Astrocyte (in vitro differentiated cells and primary cell): ENCODE measurements at regions not wholly inside any gene's neighbourhood (a gene's known extent, or its start where the extent isn't known, plus 50 kb on each side); places are given as distances from the start of the nearest gene placed in this dataset.

Experiments
- EZH2 ChIP-seq: IDR thresholded peaks from 2 replicates; pipeline ENCODE4 v1.6.1; 2012; ENCODE audit warnings: mild to moderate bottlenecking, low read length, inconsistent platforms; ENCODE audit not compliant: insufficient read depth
- TF ChIP-seq, protein P1 (sequence below): IDR thresholded peaks from 2 replicates; pipeline ENCODE4 v1.5.1; 2011; ENCODE audit warnings: low read depth, mild to moderate bottlenecking, inconsistent platforms, low read length, moderate library complexity; ENCODE audit not compliant: insufficient read depth

DNA sequence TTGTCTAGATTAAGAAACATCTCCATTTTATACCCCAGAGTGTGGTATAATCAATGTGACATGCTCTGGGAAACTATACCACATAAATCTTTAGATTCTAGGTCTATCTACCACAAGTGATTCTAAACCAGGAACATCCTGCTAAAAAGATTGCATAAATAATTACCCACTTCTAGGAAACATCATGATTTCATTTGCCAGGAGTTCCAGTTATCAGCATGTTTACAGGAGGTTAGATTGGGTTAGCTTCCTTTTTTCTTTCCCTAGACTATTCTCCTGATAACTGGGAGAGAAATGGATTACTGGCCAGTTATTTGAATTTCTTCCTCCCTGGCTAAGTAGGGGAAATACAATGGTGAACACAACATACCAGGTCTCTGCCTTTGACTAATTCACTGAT is 230.3 kb upstream of the BOD1L1 start:
- TF ChIP-seq, protein P1, sequence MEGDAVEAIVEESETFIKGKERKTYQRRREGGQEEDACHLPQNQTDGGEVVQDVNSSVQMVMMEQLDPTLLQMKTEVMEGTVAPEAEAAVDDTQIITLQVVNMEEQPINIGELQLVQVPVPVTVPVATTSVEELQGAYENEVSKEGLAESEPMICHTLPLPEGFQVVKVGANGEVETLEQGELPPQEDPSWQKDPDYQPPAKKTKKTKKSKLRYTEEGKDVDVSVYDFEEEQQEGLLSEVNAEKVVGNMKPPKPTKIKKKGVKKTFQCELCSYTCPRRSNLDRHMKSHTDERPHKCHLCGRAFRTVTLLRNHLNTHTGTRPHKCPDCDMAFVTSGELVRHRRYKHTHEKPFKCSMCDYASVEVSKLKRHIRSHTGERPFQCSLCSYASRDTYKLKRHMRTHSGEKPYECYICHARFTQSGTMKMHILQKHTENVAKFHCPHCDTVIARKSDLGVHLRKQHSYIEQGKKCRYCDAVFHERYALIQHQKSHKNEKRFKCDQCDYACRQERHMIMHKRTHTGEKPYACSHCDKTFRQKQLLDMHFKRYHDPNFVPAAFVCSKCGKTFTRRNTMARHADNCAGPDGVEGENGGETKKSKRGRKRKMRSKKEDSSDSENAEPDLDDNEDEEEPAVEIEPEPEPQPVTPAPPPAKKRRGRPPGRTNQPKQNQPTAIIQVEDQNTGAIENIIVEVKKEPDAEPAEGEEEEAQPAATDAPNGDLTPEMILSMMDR = no peak
- TF ChIP-seq EZH2 = no peak
